GM23338 (cell line): ENCODE measurements at regions not wholly inside any gene's neighbourhood (a gene's known extent, or its start where the extent isn't known, plus 50 kb on each side); places are given as distances from the start of the nearest gene placed in this dataset.
"Not testable (repeated sequence)": the region's sequence is repeated elsewhere in the genome, so short reads cannot be mapped to it uniquely, and the experiment has no call there.

Source experiments
- ATAC-seq: fragments of 200-7000 bp; cut with Tn5 transposase; 3 replicates; pipeline ENCODE4 v1.9.1; 2020
- DNase-seq: peaks from one replicate; pipeline ENCODE4 v3.0.0-alpha.2; 2015; ENCODE audit warnings: low spot score
- H2AFZ ChIP-seq: fragments of 200-600 bp; sonication (generic); 2 replicates; pipeline ENCODE4 v1.8.0; 2016; ENCODE audit warnings: antibody characterized with exemption, mild to moderate bottlenecking, moderate library complexity
- H3F3A ChIP-seq: fragments of 200-600 bp; sonication (generic); replicated peaks from 2 replicates; pipeline ENCODE4 v1.8.0; 2017; ENCODE audit warnings: antibody characterized with exemption, mixed run types, low read depth
- H3K27ac ChIP-seq: fragments of 200-600 bp; sonication (generic); 2 replicates; pipeline ENCODE4 v1.6.1; 2016; ENCODE audit warnings: low read depth
- H3K27me3 ChIP-seq: fragments of 200-600 bp; sonication (generic); 2 replicates; pipeline ENCODE4 v1.8.0; 2016; ENCODE audit warnings: mild to moderate bottlenecking, mixed run types, moderate library complexity; ENCODE audit not compliant: insufficient read depth
- H3K36me3 ChIP-seq: fragments of 200-600 bp; sonication (generic); 2 replicates; pipeline ENCODE4 v1.8.0; 2016; ENCODE audit warnings: mild to moderate bottlenecking; ENCODE audit not compliant: insufficient read depth
- H3K4me1 ChIP-seq: fragments of 200-600 bp; sonication (generic); 2 replicates; pipeline ENCODE4 v1.8.0; 2016; ENCODE audit warnings: mild to moderate bottlenecking, moderate library complexity; ENCODE audit not compliant: insufficient read depth
- H3K4me2 ChIP-seq: fragments of 200-600 bp; sonication (generic); 2 replicates; pipeline ENCODE4 v1.7.1; 2017; ENCODE audit warnings: mixed run types
- H3K4me3 ChIP-seq: fragments of 200-600 bp; sonication (generic); 2 replicates; pipeline ENCODE4 v1.6.1; 2016; ENCODE audit warnings: mixed run types
- H3K79me2 ChIP-seq: fragments of 200-600 bp; sonication (generic); replicated peaks from 2 replicates; pipeline ENCODE4 v1.8.0; 2017; ENCODE audit warnings: mild to moderate bottlenecking; ENCODE audit not compliant: insufficient read depth
- H3K9me2 ChIP-seq: fragments of 200-600 bp; sonication (generic); 2 replicates; pipeline ENCODE4 v1.8.0; 2017; ENCODE audit not compliant: insufficient read depth
- H4K20me1 ChIP-seq: fragments of 200-600 bp; sonication (generic); replicated peaks from 2 replicates; pipeline ENCODE4 v1.8.0; 2017; ENCODE audit warnings: mild to moderate bottlenecking; ENCODE audit not compliant: insufficient read depth
- H3K27ac Mint-ChIP-seq: 2 replicates; pipeline ENCODE4 v1.8.0; 2020; ENCODE audit warnings: inconsistent platforms, mild to moderate bottlenecking, moderate library complexity, mixed read lengths
- H3K27me3 Mint-ChIP-seq: 3 replicates; pipeline ENCODE4 v1.8.0; 2022; ENCODE audit warnings: low read depth, mild to moderate bottlenecking, moderate library complexity, mixed read lengths, inconsistent platforms; ENCODE audit not compliant: insufficient read depth, poor library complexity
- H3K36me3 Mint-ChIP-seq: 3 replicates; pipeline ENCODE4 v1.8.0; 2021; ENCODE audit warnings: low read depth, mild to moderate bottlenecking, inconsistent platforms, moderate library complexity, mixed read lengths
- H3K4me1 Mint-ChIP-seq: 3 replicates; pipeline ENCODE4 v1.8.0; 2020; ENCODE audit warnings: mild to moderate bottlenecking, inconsistent platforms, mixed read lengths
- H3K4me3 Mint-ChIP-seq: 3 replicates; pipeline ENCODE4 v1.8.0; 2021; ENCODE audit warnings: moderate library complexity, mild to moderate bottlenecking, inconsistent platforms, mixed read lengths
- H3K9me3 Mint-ChIP-seq: 3 replicates; pipeline ENCODE4 v1.8.0; 2020; ENCODE audit warnings: moderate library complexity, mild to moderate bottlenecking, inconsistent platforms, mixed read lengths
- CREB1 ChIP-seq: fragments of 250-450 bp; sonication (Bioruptor Pico); IDR thresholded peaks from 2 replicates; pipeline ENCODE4 v1.5.0; 2020; ENCODE audit warnings: low read depth, mild to moderate bottlenecking, moderate library complexity
- EZH2 ChIP-seq: fragments of 200-600 bp; sonication (generic); IDR thresholded peaks from one replicate; pipeline ENCODE4 v1.8.0; 2017; ENCODE audit warnings: antibody characterized with exemption, mild to moderate bottlenecking, low read depth; ENCODE audit not compliant: unreplicated experiment
- EZH2phosphoT487 ChIP-seq: fragments of 200-600 bp; sonication (generic); IDR thresholded peaks from one replicate; pipeline ENCODE4 v1.8.1; 2018; ENCODE audit warnings: antibody characterized with exemption; ENCODE audit not compliant: unreplicated experiment
- JUNB ChIP-seq: IDR thresholded peaks from one replicate; pipeline ENCODE4 v1.6.1; 2016; ENCODE audit warnings: antibody characterized with exemption; ENCODE audit not compliant: unreplicated experiment
- NANOG ChIP-seq: IDR thresholded peaks from 2 replicates; pipeline ENCODE4 v1.6.1; 2016; ENCODE audit warnings: antibody characterized with exemption, borderline replicate concordance
- POLR2AphosphoS5 ChIP-seq: IDR thresholded peaks from 2 replicates; pipeline ENCODE4 v1.6.1; 2016; ENCODE audit warnings: antibody characterized with exemption, low read depth
- STAT1 ChIP-seq: IDR thresholded peaks from one replicate; pipeline ENCODE4 v1.6.1; 2016; ENCODE audit warnings: antibody characterized with exemption; ENCODE audit not compliant: unreplicated experiment
- ZNF114 ChIP-seq: fragments of 250-450 bp; sonication (Bioruptor Pico); IDR thresholded peaks from 2 replicates; pipeline ENCODE4 v1.5.0; 2020; ENCODE audit warnings: mild to moderate bottlenecking, moderate library complexity
- ZNF331 ChIP-seq: fragments of 250-450 bp; sonication (Bioruptor Pico); IDR thresholded peaks from 2 replicates; pipeline ENCODE4 v1.5.0; 2020; ENCODE audit warnings: low read depth, mild to moderate bottlenecking, moderate library complexity
- TF ChIP-seq, protein P1 (sequence below), 2 experiments: fragments of 200-600 bp in 1 of 2; sonication (generic) in 1 of 2; conservative IDR thresholded peaks; 2 replicates each; pipeline versions ENCODE4 v1.5.1 to v1.6.1; 2016 to 2017; ENCODE audit warnings: antibody characterized with exemption in 2 of 2, low read depth in 2 of 2, mild to moderate bottlenecking in 2 of 2, moderate library complexity in 1 of 2
- TF ChIP-seq, protein P2 (sequence below): fragments of 250-450 bp; sonication (Bioruptor Pico); IDR thresholded peaks from 2 replicates; pipeline ENCODE4 v1.5.0; 2020; ENCODE audit warnings: mild to moderate bottlenecking, moderate library complexity
- TF ChIP-seq, protein P3 (sequence below): IDR thresholded peaks from one replicate; pipeline ENCODE4 v1.6.1; 2018; ENCODE audit warnings: antibody characterized with exemption; ENCODE audit not compliant: unreplicated experiment

GRCh38 chr9:7432989-7433388 lies 366.6 kb downstream of the DMAC1 start:
- H3K27me3 ChIP-seq, result no peaks in the 10 kb centered on the region
- no peak overlapping the region for H3K27ac ChIP-seq
- H4K20me1 ChIP-seq, result no peaks in the 10 kb centered on the region
- peaks cover 4% of the 10 kb centered on the region for H3K27me3 Mint-ChIP-seq
- ATAC-seq (no peak), DNase-seq (no peak)
- TF ChIP-seq, protein P1, sequence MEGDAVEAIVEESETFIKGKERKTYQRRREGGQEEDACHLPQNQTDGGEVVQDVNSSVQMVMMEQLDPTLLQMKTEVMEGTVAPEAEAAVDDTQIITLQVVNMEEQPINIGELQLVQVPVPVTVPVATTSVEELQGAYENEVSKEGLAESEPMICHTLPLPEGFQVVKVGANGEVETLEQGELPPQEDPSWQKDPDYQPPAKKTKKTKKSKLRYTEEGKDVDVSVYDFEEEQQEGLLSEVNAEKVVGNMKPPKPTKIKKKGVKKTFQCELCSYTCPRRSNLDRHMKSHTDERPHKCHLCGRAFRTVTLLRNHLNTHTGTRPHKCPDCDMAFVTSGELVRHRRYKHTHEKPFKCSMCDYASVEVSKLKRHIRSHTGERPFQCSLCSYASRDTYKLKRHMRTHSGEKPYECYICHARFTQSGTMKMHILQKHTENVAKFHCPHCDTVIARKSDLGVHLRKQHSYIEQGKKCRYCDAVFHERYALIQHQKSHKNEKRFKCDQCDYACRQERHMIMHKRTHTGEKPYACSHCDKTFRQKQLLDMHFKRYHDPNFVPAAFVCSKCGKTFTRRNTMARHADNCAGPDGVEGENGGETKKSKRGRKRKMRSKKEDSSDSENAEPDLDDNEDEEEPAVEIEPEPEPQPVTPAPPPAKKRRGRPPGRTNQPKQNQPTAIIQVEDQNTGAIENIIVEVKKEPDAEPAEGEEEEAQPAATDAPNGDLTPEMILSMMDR (conservative IDR thresholded peaks at IDR 0.05; ENCODE audit: low read depth in 2 of 2), result no peak
- no peak for TF ChIP-seq ZNF114 (CRISPR knock-in tag)
- TF ChIP-seq CREB1 (CRISPR knock-in tag), result no peak
- TF ChIP-seq EZH2phosphoT487, result no peak
- no peak for TF ChIP-seq POLR2AphosphoS5
- TF ChIP-seq, protein P2, sequence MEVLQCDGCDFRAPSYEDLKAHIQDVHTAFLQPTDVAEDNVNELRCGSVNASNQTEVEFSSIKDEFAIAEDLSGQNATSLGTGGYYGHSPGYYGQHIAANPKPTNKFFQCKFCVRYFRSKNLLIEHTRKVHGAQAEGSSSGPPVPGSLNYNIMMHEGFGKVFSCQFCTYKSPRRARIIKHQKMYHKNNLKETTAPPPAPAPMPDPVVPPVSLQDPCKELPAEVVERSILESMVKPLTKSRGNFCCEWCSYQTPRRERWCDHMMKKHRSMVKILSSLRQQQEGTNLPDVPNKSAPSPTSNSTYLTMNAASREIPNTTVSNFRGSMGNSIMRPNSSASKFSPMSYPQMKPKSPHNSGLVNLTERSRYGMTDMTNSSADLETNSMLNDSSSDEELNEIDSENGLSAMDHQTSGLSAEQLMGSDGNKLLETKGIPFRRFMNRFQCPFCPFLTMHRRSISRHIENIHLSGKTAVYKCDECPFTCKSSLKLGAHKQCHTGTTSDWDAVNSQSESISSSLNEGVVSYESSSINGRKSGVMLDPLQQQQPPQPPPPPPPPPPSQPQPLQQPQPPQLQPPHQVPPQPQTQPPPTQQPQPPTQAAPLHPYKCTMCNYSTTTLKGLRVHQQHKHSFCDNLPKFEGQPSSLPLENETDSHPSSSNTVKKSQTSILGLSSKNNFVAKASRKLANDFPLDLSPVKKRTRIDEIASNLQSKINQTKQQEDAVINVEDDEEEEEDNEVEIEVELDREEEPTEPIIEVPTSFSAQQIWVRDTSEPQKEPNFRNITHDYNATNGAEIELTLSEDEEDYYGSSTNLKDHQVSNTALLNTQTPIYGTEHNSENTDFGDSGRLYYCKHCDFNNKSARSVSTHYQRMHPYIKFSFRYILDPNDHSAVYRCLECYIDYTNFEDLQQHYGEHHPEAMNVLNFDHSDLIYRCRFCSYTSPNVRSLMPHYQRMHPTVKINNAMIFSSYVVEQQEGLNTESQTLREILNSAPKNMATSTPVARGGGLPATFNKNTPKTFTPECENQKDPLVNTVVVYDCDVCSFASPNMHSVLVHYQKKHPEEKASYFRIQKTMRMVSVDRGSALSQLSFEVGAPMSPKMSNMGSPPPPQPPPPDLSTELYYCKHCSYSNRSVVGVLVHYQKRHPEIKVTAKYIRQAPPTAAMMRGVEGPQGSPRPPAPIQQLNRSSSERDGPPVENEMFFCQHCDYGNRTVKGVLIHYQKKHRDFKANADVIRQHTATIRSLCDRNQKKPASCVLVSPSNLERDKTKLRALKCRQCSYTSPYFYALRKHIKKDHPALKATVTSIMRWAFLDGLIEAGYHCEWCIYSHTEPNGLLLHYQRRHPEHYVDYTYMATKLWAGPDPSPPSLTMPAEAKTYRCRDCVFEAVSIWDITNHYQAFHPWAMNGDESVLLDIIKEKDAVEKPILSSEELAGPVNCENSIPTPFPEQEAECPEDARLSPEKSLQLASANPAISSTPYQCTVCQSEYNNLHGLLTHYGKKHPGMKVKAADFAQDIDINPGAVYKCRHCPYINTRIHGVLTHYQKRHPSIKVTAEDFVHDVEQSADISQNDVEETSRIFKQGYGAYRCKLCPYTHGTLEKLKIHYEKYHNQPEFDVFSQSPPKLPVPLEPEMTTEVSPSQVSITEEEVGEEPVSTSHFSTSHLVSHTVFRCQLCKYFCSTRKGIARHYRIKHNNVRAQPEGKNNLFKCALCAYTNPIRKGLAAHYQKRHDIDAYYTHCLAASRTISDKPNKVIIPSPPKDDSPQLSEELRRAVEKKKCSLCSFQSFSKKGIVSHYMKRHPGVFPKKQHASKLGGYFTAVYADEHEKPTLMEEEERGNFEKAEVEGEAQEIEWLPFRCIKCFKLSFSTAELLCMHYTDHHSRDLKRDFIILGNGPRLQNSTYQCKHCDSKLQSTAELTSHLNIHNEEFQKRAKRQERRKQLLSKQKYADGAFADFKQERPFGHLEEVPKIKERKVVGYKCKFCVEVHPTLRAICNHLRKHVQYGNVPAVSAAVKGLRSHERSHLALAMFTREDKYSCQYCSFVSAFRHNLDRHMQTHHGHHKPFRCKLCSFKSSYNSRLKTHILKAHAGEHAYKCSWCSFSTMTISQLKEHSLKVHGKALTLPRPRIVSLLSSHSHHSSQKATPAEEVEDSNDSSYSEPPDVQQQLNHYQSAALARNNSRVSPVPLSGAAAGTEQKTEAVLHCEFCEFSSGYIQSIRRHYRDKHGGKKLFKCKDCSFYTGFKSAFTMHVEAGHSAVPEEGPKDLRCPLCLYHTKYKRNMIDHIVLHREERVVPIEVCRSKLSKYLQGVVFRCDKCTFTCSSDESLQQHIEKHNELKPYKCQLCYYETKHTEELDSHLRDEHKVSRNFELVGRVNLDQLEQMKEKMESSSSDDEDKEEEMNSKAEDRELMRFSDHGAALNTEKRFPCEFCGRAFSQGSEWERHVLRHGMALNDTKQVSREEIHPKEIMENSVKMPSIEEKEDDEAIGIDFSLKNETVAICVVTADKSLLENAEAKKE (CRISPR knock-in tag), result no peak
- no peak for TF ChIP-seq EZH2
- no peak for TF ChIP-seq JUNB
- TF ChIP-seq, protein P3, sequence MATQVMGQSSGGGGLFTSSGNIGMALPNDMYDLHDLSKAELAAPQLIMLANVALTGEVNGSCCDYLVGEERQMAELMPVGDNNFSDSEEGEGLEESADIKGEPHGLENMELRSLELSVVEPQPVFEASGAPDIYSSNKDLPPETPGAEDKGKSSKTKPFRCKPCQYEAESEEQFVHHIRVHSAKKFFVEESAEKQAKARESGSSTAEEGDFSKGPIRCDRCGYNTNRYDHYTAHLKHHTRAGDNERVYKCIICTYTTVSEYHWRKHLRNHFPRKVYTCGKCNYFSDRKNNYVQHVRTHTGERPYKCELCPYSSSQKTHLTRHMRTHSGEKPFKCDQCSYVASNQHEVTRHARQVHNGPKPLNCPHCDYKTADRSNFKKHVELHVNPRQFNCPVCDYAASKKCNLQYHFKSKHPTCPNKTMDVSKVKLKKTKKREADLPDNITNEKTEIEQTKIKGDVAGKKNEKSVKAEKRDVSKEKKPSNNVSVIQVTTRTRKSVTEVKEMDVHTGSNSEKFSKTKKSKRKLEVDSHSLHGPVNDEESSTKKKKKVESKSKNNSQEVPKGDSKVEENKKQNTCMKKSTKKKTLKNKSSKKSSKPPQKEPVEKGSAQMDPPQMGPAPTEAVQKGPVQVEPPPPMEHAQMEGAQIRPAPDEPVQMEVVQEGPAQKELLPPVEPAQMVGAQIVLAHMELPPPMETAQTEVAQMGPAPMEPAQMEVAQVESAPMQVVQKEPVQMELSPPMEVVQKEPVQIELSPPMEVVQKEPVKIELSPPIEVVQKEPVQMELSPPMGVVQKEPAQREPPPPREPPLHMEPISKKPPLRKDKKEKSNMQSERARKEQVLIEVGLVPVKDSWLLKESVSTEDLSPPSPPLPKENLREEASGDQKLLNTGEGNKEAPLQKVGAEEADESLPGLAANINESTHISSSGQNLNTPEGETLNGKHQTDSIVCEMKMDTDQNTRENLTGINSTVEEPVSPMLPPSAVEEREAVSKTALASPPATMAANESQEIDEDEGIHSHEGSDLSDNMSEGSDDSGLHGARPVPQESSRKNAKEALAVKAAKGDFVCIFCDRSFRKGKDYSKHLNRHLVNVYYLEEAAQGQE, result no peak
- no peak for TF ChIP-seq STAT1
- no peak for TF ChIP-seq ZNF331
- TF ChIP-seq NANOG, result no peak
- peaks cover 11% of the 10 kb centered on the region; the same call in 2 of the 3 replicates for H3K9me3 Mint-ChIP-seq
- H3K36me3 Mint-ChIP-seq, result peaks cover 5% of the 10 kb centered on the region; the same call in 2 of the 3 replicates
- H3K79me2 ChIP-seq, result no peaks in the 10 kb centered on the region
- no peak overlapping the region for H3K4me3 ChIP-seq
- H3K4me3 Mint-ChIP-seq, result no peak overlapping the region
- no peak overlapping the region for H3K27ac Mint-ChIP-seq
- H2AFZ ChIP-seq, result no peak overlapping the region
- no peak overlapping the region for H3K4me2 ChIP-seq
- H3K4me1 ChIP-seq, result no peaks in the 10 kb centered on the region
- no peaks in the 10 kb centered on the region for H3K4me1 Mint-ChIP-seq
- no peaks in the 10 kb centered on the region for H3K36me3 ChIP-seq
- no peaks in the 10 kb centered on the region for H3F3A ChIP-seq
- peaks cover 4% of the 10 kb centered on the region; the same call in 1 of the 2 replicates for H3K9me2 ChIP-seq

GRCh38 chr9:7417397-7417796 lies 382.2 kb downstream of the DMAC1 start:
- H2AFZ ChIP-seq, H3K27me3 Mint-ChIP-seq, ATAC-seq, H3K36me3 ChIP-seq, H3K4me2 ChIP-seq, H3K79me2 ChIP-seq, H3K4me1 ChIP-seq, H4K20me1 ChIP-seq, H3K4me1 Mint-ChIP-seq, H3K9me3 Mint-ChIP-seq, H3K4me3 Mint-ChIP-seq, H3K9me2 ChIP-seq, H3K27ac ChIP-seq, DNase-seq, H3K27ac Mint-ChIP-seq, H3K4me3 ChIP-seq, H3K27me3 ChIP-seq, H3F3A ChIP-seq, H3K36me3 Mint-ChIP-seq: not testable (repeated sequence)
